ENCODE measurements at regions not wholly inside any gene's neighbourhood (a gene's known extent, or its start where the extent isn't known, plus 50 kb on each side); places are given as distances from the start of the nearest gene placed in this dataset.

DNA sequence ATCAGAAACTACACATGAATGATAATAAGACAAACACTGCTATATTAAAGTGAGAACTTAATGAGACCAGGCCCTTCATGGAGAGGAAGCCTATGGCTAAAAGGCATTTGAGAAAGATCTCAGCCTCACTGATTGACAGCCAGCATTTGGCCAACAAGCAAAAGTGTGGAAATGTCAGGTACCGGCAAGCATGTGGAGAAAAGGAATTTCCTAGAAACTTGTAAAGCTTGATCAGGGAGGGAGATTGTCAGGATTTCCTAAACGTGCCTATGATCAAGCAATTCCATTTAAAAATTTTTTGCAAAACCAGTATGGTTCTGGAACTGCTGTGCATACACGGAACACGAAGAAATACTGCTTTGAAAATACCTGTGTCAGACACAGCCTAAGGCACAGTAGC lies 220.3 kb upstream of the ATP10A start:
- H3K27me3 Mint-ChIP-seq (ENCODE audit: low read depth): peaks cover 8% of the 10 kb centered on the region
- peaks cover 5% of the 10 kb centered on the region for H3K36me3 Mint-ChIP-seq (ENCODE audit: low read depth)
- H3K27ac Mint-ChIP-seq (ENCODE audit: unreplicated experiment): no peak overlapping the region
- peaks cover 25% of the 10 kb centered on the region for H3K4me1 Mint-ChIP-seq
- DNase-seq (ENCODE audit: low read depth, low spot score): no peak
- peaks cover 4% of the 10 kb centered on the region for H3K9me3 Mint-ChIP-seq
- TF ChIP-seq, protein P1, sequence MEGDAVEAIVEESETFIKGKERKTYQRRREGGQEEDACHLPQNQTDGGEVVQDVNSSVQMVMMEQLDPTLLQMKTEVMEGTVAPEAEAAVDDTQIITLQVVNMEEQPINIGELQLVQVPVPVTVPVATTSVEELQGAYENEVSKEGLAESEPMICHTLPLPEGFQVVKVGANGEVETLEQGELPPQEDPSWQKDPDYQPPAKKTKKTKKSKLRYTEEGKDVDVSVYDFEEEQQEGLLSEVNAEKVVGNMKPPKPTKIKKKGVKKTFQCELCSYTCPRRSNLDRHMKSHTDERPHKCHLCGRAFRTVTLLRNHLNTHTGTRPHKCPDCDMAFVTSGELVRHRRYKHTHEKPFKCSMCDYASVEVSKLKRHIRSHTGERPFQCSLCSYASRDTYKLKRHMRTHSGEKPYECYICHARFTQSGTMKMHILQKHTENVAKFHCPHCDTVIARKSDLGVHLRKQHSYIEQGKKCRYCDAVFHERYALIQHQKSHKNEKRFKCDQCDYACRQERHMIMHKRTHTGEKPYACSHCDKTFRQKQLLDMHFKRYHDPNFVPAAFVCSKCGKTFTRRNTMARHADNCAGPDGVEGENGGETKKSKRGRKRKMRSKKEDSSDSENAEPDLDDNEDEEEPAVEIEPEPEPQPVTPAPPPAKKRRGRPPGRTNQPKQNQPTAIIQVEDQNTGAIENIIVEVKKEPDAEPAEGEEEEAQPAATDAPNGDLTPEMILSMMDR (conservative IDR thresholded peaks at IDR 0.05): no peak
- H3K4me3 Mint-ChIP-seq: peak overlapping the region; percentile 87

GRCh38 chr15:26082221-26083109 lies 219.3 kb upstream of the ATP10A start:
- peaks cover 5% of the 10 kb centered on the region for H3K36me3 Mint-ChIP-seq (ENCODE audit: low read depth)
- H3K27ac Mint-ChIP-seq (ENCODE audit: unreplicated experiment): peak overlapping the region; percentile 97
- TF ChIP-seq, protein P1 (conservative IDR thresholded peaks at IDR 0.05): no peak
- H3K9me3 Mint-ChIP-seq: peaks cover 8% of the 10 kb centered on the region
- peak; percentile 96 for DNase-seq (ENCODE audit: low read depth, low spot score)
- peak overlapping the region; percentile 87 for H3K4me3 Mint-ChIP-seq
- H3K4me1 Mint-ChIP-seq: peaks cover 25% of the 10 kb centered on the region
- H3K27me3 Mint-ChIP-seq (ENCODE audit: low read depth): peaks cover 8% of the 10 kb centered on the region

DNA sequence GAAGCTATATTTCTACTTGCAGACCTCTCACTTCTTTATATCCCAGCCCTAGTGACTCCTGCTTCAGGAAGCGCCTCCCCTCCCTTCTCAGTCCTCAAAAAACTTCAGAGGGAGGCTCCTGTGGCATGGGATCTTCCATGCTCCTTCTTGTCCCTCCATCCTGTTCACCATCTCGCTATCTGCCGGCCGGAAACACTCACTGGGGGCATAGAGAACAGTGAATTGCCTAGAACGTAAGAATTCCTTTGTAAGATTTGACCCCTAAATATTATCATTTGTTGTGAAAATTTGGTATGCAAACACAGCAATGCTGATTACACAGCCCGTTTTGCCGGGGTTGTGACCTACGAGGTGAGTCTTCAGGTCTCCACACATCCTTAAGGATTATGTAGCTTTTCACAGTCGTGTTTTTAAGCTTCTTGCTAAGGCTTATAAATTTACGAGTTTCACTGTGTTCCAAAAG lies 218.7 kb upstream of the ATP10A start:
- no peak for DNase-seq (ENCODE audit: low read depth, low spot score)
- Mint-ChIP-seq H3K4me3 (peak overlapping the region; percentile 87), H3K4me1 (peaks cover 25% of the 10 kb centered on the region), H3K36me3 (ENCODE audit: low read depth) (peaks cover 5% of the 10 kb centered on the region), H3K27me3 (ENCODE audit: low read depth) (peaks cover 8% of the 10 kb centered on the region), H3K9me3 (peaks cover 8% of the 10 kb centered on the region), H3K27ac (ENCODE audit: unreplicated experiment) (peak overlapping the region; percentile 76)
- TF ChIP-seq, protein P1 (conservative IDR thresholded peaks at IDR 0.05): no peak

DNA sequence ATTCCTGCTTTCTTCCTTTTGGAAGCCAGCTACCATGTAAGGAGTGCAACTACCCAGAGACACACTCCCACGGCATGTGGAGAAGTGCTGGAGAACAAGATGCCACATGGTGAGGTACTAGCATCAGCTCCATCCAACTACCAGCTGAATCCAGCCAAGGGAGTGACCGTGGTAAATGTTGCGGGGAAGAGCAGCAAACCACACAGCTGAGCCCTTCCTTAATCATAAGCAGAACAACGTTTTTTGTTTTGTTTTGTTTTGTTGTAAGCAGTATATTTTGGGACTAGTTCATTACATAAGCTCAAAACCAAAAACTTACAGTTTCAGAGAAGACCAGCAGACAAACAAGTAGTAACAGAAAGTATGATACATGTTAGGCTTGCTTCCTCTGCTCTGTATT lies 212.6 kb upstream of the ATP10A start:
- Mint-ChIP-seq H3K36me3 (ENCODE audit: low read depth) (no peaks in the 10 kb centered on the region), H3K27me3 (ENCODE audit: low read depth) (peaks cover 2% of the 10 kb centered on the region), H3K27ac (ENCODE audit: unreplicated experiment) (no peak overlapping the region), H3K4me3 (no peak overlapping the region), H3K9me3 (peaks cover 6% of the 10 kb centered on the region), H3K4me1 (no peaks in the 10 kb centered on the region)
- no peak for DNase-seq (ENCODE audit: low read depth, low spot score)
- TF ChIP-seq, protein P1 (conservative IDR thresholded peaks at IDR 0.05): no peak

DNA sequence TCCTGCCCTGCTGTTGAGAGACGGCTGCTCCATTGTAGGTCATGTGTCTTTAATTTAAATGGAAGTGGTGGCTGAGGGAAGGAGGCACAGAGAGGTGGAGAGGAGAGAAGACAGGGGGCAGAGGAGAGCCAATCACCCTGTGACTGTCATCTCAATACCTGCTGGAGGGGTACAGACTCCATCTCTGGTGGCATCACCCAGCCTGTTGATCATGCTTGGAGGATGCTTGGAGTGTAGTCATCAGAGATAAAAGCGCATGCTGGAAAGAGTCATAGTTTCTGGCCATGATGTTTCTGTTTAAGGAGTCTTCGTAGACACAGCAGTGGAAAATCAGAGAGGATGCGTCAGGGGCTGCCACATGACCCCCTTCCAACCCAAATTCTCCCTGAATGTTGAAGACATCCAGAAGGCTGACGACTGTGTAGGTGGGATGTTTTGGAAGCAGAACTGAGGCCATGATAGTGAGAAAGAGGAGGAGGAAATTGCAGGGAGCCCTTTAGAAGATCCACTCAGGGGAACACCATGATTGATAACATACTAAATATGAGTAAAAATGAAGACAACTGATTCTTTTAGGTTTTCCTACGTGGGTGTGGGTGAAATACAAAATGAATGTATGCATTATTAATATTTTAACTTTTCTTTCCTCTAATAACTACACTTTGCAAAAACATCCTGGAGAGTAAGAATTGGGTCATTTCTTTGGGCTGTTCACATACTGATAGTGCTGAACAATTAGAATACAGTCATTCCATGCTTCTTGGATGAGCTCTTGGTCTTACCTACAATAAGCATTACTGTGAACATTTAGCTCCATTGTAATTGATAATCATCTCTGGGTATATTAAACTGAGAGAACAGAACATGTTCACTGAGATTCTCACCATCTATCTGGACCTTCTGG lies 210.6 kb upstream of the ATP10A start:
- Mint-ChIP-seq H3K36me3 (ENCODE audit: low read depth) (no peaks in the 10 kb centered on the region), H3K4me1 (peaks cover 13% of the 10 kb centered on the region), H3K27me3 (ENCODE audit: low read depth) (peaks cover 2% of the 10 kb centered on the region), H3K27ac (ENCODE audit: unreplicated experiment) (no peak overlapping the region), H3K9me3 (peaks cover 6% of the 10 kb centered on the region), H3K4me3 (no peak overlapping the region)
- no peak for DNase-seq (ENCODE audit: low read depth, low spot score)
- TF ChIP-seq, protein P1 (conservative IDR thresholded peaks at IDR 0.05): no peak
